Progenitor cell of endocrine pancreas (in vitro differentiated cells): ENCODE measurements at regions not wholly inside any gene's neighbourhood (a gene's known extent, or its start where the extent isn't known, plus 50 kb on each side); places are given as distances from the start of the nearest gene placed in this dataset.

ENCODE experiments used
- DNase-seq: peaks from one replicate; pipeline ENCODE4 v3.0.0; 2021; ENCODE audit warnings: low spot score; ENCODE audit not compliant: unreplicated experiment
- H3K27ac Mint-ChIP-seq: 2 replicates; pipeline ENCODE4 v1.8.0; 2021; ENCODE audit warnings: mild to moderate bottlenecking, moderate library complexity, mixed read lengths
- H3K27me3 Mint-ChIP-seq: 2 replicates; pipeline ENCODE4 v1.8.0; 2021; ENCODE audit warnings: mixed read lengths
- H3K36me3 Mint-ChIP-seq: 2 replicates; pipeline ENCODE4 v1.8.0; 2022; ENCODE audit warnings: mixed read lengths; ENCODE audit not compliant: insufficient read depth
- H3K4me1 Mint-ChIP-seq: 2 replicates; pipeline ENCODE4 v1.8.0; 2021; ENCODE audit warnings: low read depth, mixed read lengths
- H3K4me3 Mint-ChIP-seq: 2 replicates; pipeline ENCODE4 v1.8.0; 2021; ENCODE audit warnings: low read depth, mild to moderate bottlenecking, moderate library complexity, mixed read lengths
- H3K9me3 Mint-ChIP-seq: 2 replicates; pipeline ENCODE4 v1.8.0; 2021; ENCODE audit warnings: low read depth, mixed read lengths
- TF ChIP-seq, protein P1 (sequence below): fragments of 200-600 bp; sonication (generic); IDR thresholded peaks from one replicate; pipeline ENCODE4 v1.5.0; 2021; ENCODE audit warnings: antibody characterized with exemption, mild to moderate bottlenecking; ENCODE audit not compliant: unreplicated experiment

DNA sequence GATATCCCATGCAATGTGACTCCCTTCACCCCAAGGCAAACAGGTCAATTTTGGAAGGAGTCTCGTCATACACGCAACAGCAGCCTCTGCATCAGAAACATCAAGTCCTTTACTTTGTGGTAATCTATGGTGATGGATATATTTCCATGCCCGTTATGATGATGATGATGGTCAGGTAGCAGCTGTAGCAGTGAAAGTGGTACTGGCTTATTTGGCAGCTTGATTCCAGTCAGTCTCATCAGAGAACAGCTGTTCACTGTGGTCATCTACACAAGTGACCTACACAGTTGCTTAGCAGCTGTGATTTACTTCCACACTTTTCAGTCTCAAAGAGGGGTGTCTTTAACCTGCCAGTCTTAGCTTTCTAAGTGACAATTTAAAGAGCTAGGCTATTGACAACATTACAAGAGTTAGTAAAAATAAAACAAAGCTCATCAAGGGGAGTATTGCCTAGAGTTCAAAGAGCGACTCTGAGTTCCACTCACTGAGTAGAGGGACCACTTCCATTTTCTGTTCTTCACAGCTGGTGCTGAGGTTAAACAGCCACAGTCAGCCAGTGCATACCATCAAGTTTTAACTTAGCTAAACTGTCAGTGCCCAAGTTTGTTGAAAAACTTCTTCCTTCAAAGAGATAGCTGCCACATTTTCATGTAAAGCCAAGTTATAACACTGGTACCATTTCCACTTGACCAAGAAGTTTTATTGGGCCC, 587.4 kb upstream of the KCNMB2 start:
- H3K4me3 Mint-ChIP-seq = no peak overlapping the region
- H3K36me3 Mint-ChIP-seq = no peaks in the 10 kb centered on the region
- H3K9me3 Mint-ChIP-seq = no peaks in the 10 kb centered on the region
- H3K4me1 Mint-ChIP-seq = no peaks in the 10 kb centered on the region
- TF ChIP-seq, protein P1, sequence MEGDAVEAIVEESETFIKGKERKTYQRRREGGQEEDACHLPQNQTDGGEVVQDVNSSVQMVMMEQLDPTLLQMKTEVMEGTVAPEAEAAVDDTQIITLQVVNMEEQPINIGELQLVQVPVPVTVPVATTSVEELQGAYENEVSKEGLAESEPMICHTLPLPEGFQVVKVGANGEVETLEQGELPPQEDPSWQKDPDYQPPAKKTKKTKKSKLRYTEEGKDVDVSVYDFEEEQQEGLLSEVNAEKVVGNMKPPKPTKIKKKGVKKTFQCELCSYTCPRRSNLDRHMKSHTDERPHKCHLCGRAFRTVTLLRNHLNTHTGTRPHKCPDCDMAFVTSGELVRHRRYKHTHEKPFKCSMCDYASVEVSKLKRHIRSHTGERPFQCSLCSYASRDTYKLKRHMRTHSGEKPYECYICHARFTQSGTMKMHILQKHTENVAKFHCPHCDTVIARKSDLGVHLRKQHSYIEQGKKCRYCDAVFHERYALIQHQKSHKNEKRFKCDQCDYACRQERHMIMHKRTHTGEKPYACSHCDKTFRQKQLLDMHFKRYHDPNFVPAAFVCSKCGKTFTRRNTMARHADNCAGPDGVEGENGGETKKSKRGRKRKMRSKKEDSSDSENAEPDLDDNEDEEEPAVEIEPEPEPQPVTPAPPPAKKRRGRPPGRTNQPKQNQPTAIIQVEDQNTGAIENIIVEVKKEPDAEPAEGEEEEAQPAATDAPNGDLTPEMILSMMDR = no peak
- DNase-seq = no peak
- no peaks in the 10 kb centered on the region for H3K27me3 Mint-ChIP-seq
- no peak overlapping the region for H3K27ac Mint-ChIP-seq

DNA sequence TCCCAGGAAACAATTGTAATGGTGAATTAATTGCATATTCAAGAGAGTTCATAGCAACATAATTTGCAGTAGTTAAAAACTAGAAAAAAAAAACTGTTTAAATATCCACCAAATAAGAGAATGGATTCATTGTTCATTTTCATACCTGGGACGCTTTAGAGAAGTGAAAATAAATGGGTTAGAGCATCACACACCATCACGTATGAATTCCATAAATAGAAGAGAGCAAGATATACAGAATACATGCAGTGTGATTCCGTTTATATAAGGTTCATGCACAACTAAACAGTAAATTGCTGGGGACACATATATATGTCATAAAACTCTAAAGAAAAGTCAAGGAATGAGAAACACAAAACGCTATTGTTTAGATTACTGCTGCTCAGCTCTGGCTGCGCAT, 577.0 kb upstream of the KCNMB2 start:
- no peak overlapping the region for H3K27ac Mint-ChIP-seq
- H3K36me3 Mint-ChIP-seq = no peaks in the 10 kb centered on the region
- peaks cover 2% of the 10 kb centered on the region for H3K4me1 Mint-ChIP-seq
- H3K9me3 Mint-ChIP-seq = no peaks in the 10 kb centered on the region
- no peaks in the 10 kb centered on the region for H3K27me3 Mint-ChIP-seq
- TF ChIP-seq, protein P1 = no peak
- H3K4me3 Mint-ChIP-seq = no peak overlapping the region
- no peak for DNase-seq

DNA sequence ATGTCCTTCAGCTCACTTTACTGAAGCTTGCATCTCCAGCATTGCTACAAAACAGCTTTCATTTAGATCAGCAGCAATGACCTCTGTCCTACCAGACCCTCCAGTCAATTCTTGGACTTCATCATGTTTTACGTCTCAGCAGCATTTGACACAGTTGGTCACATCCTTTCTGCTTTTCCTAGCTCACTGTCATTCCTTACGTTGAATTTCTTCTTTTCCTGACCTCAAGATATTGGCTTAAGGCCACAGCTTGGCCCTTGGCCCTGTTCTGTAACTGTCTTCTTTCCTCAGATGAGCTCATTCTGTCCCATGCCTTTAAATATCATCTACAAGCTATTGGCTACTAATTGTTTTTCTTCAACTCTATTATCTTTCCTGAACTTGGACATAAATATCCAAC, 576.2 kb upstream of the KCNMB2 start:
- no peaks in the 10 kb centered on the region for H3K9me3 Mint-ChIP-seq

GRCh38 chr3:177960722-177961121, 575.5 kb upstream of the KCNMB2 start:
- H3K9me3 Mint-ChIP-seq = no peaks in the 10 kb centered on the region
- TF ChIP-seq, protein P1 = no peak
- no peak overlapping the region for H3K4me3 Mint-ChIP-seq
- H3K36me3 Mint-ChIP-seq = no peaks in the 10 kb centered on the region
- H3K27me3 Mint-ChIP-seq = no peaks in the 10 kb centered on the region
- H3K4me1 Mint-ChIP-seq = peaks cover 2% of the 10 kb centered on the region
- no peak for DNase-seq
- no peak overlapping the region for H3K27ac Mint-ChIP-seq

More for the DNA sequence above, 576.2 kb upstream of the KCNMB2 start:
- TF ChIP-seq, protein P1 = no peak
- Mint-ChIP-seq H3K4me3 (no peak overlapping the region), H3K4me1 (peaks cover 2% of the 10 kb centered on the region), H3K27me3 (no peaks in the 10 kb centered on the region), H3K27ac (no peak overlapping the region), H3K36me3 (no peaks in the 10 kb centered on the region)
- no peak for DNase-seq

DNA sequence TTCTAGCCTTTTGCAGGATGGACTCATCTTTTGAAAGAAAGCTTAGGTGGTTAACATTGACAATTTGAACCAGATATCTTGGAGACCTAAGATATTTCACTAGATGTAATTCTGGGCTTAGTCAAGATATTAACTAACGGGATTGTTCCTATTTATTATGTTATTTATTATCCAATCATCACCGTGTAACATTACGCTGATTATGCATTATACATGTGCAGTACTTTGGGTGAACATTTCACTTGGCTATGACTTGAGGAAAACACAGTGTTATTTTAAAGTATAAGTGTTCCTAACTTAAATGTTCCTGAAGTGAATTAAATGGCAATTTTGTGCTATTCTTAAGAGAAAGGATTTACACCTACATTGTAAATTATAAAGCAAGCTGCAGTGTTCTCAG, 574.5 kb upstream of the KCNMB2 start:
- Mint-ChIP-seq H3K36me3 (no peaks in the 10 kb centered on the region), H3K4me1 (peaks cover 2% of the 10 kb centered on the region), H3K27me3 (no peaks in the 10 kb centered on the region), H3K27ac (no peak overlapping the region), H3K4me3 (no peak overlapping the region), H3K9me3 (no peaks in the 10 kb centered on the region)
- TF ChIP-seq, protein P1 = no peak
- no peak for DNase-seq
